ENCODE measurements at regions not wholly inside any gene's neighbourhood (a gene's known extent, or its start where the extent isn't known, plus 50 kb on each side); places are given as distances from the start of the nearest gene placed in this dataset.

DNA sequence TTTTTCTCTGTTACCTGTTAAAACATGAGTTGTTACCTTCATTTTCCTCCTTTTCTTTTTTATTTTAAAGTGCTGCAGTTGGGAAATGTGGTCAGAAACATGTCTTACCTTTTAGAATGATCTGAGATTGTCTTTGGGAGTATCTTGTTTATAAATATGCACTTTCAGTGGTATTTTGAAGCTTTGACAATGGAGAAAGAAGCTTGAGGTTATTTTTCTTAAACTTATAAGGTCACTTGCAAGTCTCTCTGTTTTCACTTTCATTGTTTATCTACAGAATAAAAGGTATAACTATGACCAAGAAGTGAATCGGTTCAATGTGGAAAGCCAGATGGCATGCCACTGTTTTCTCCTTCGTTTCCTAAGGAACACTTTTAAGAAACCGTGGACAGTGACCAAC, 167.5 kb upstream of the SLC7A11 start:
- H3K27me3 ChIP-seq (ENCODE audit: control insufficient read depth in 2 of 2, insufficient read depth in 2 of 2, low read length in 2 of 2): no peaks in the 10 kb centered on the region
- POLR2A ChIA-PET: no interaction called here
- intact Hi-C loops (cut with micrococcal nuclease) (no loop called here), dilution Hi-C loops (cut with MboI; ENCODE audit: extremely low pct_ligation_motif_present, low sequenced_read_pairs) (no loop called here)
- TF ChIP-seq POLR2AphosphoS5 (IDR thresholded peaks at IDR 0.05; ENCODE audit: insufficient read depth, low read depth, low read length) (no peak), MYC (IDR thresholded peaks at IDR 0.05; ENCODE audit: low read depth, low read length) (no peak), EZH2 (IDR thresholded peaks at IDR 0.05; ENCODE audit: borderline replicate concordance, low read depth, low read length, severe bottlenecking) (no peak), FOS (IDR thresholded peaks at IDR 0.05; ENCODE audit: borderline replicate concordance, insufficient read depth, low read length) (no peak), GATA2 (IDR thresholded peaks at IDR 0.05; ENCODE audit: insufficient read depth, insufficient read length, low read depth, low read length) (no peak), POLR2A (IDR thresholded peaks at IDR 0.05; ENCODE audit: low read depth, low read length) (no peak), JUN (IDR thresholded peaks at IDR 0.05; ENCODE audit: borderline replicate concordance, insufficient read depth, insufficient read length, low read depth) (no peak)
- TF ChIP-seq, protein P1, sequence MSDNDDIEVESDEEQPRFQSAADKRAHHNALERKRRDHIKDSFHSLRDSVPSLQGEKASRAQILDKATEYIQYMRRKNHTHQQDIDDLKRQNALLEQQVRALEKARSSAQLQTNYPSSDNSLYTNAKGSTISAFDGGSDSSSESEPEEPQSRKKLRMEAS (IDR thresholded peaks at IDR 0.05; ENCODE audit: insufficient read depth, insufficient read length): no peak
- TF ChIP-seq, protein P2, sequence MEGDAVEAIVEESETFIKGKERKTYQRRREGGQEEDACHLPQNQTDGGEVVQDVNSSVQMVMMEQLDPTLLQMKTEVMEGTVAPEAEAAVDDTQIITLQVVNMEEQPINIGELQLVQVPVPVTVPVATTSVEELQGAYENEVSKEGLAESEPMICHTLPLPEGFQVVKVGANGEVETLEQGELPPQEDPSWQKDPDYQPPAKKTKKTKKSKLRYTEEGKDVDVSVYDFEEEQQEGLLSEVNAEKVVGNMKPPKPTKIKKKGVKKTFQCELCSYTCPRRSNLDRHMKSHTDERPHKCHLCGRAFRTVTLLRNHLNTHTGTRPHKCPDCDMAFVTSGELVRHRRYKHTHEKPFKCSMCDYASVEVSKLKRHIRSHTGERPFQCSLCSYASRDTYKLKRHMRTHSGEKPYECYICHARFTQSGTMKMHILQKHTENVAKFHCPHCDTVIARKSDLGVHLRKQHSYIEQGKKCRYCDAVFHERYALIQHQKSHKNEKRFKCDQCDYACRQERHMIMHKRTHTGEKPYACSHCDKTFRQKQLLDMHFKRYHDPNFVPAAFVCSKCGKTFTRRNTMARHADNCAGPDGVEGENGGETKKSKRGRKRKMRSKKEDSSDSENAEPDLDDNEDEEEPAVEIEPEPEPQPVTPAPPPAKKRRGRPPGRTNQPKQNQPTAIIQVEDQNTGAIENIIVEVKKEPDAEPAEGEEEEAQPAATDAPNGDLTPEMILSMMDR (IDR thresholded peaks at IDR 0.05; ENCODE audit: extremely low read depth in 1 of 2, insufficient read depth in 1 of 2, low read depth in 1 of 2, low read length in 2 of 2): no peak
- no peaks in the 10 kb centered on the region for H3K4me1 ChIP-seq (ENCODE audit: control insufficient read depth, extremely low read depth, insufficient read depth, low read length)
- H3K36me3 ChIP-seq (ENCODE audit: control insufficient read depth in 2 of 2, extremely low read depth in 1 of 2, insufficient read depth in 2 of 2, low read length in 2 of 2): no peaks in the 10 kb centered on the region
- BruUV-seq (replicated peaks): no TSS peak
- DNase-seq (ENCODE audit: low read depth, low spot score) (no peak), FAIRE-seq (no peak)
- H4K20me1 ChIP-seq (replicated peaks; ENCODE audit: control insufficient read depth, extremely low read depth, insufficient read depth, low read length): no peaks in the 10 kb centered on the region
- H3K4me2 ChIP-seq (ENCODE audit: insufficient read depth, low read length): no peak overlapping the region
- H3K79me2 ChIP-seq (ENCODE audit: control insufficient read depth, insufficient read depth, low read length): no peaks in the 10 kb centered on the region
- no peaks in the 10 kb centered on the region for H3K9me3 ChIP-seq (replicated peaks; ENCODE audit: control insufficient read depth, insufficient read depth, low read length)
- H3K9ac ChIP-seq (replicated peaks; ENCODE audit: extremely low read depth, insufficient read depth, low read length): no peak overlapping the region
- no peaks in the 10 kb centered on the region for H3K9me1 ChIP-seq (replicated peaks; ENCODE audit: control insufficient read depth, extremely low read depth, insufficient read depth, low read length)
- no peak overlapping the region for H3K4me3 ChIP-seq (replicated peaks in 1 of 3; ENCODE audit: insufficient read depth in 1 of 3, low read depth in 1 of 3, low read length in 3 of 3)
- no peak overlapping the region for H3K27ac ChIP-seq (ENCODE audit: insufficient read depth, low read depth, low read length)
- CTCF ChIA-PET: interaction anchor here (0.9 kb wide), 1 partner anchor 101 kb away, joined by 3 read pairs; no protein-coding TSS in a partner anchor
- H2AFZ ChIP-seq (ENCODE audit: low read depth, low read length): no peak overlapping the region
